ENCODE measurements at regions not wholly inside any gene's neighbourhood (a gene's known extent, or its start where the extent isn't known, plus 50 kb on each side); places are given as distances from the start of the nearest gene placed in this dataset.

- Histone ChIP-seq H3K27ac (no peak overlapping the region), H3K36me3 (no peaks in the 10 kb centered on the region), H3K4me1 (no peaks in the 10 kb centered on the region), H3K4me3 (no peak overlapping the region), H3K9me3 (no peaks in the 10 kb centered on the region), H3K27me3 (peaks cover 7% of the 10 kb centered on the region)
- TF ChIP-seq EP300 (IDR thresholded peaks at IDR 0.05), result no peak
- TF ChIP-seq CTCF (IDR thresholded peaks at IDR 0.05), result no peak
- no peak for TF ChIP-seq POLR2A (IDR thresholded peaks at IDR 0.05)
- TF ChIP-seq POLR2AphosphoS5 (IDR thresholded peaks at IDR 0.05), result no peak
- no peak for DNase-seq (ENCODE audit: low spot score in 2 of 2)
- WGBS, result 89% methylated on average over 12 of the region's 12 CpGs
Observed at GRCh38 chr14:101049511-101049910, 146.0 kb upstream of the RTL1 start.

GRCh38 chr14:101049942-101050341, 146.4 kb upstream of the RTL1 start:
- H3K27me3 ChIP-seq, result peaks cover 7% of the 10 kb centered on the region
- 59% methylated on average over 6 of the region's 6 CpGs for WGBS
- H3K4me1 ChIP-seq, result no peaks in the 10 kb centered on the region
- TF ChIP-seq POLR2AphosphoS5 (IDR thresholded peaks at IDR 0.05), result no peak
- no peak for TF ChIP-seq POLR2A (IDR thresholded peaks at IDR 0.05)
- no peak for TF ChIP-seq EP300 (IDR thresholded peaks at IDR 0.05)
- TF ChIP-seq CTCF (IDR thresholded peaks at IDR 0.05), result no peak
- no peaks in the 10 kb centered on the region for H3K9me3 ChIP-seq
- H3K4me3 ChIP-seq, result no peak overlapping the region
- no peak for DNase-seq (ENCODE audit: low spot score in 2 of 2)
- H3K27ac ChIP-seq, result no peak overlapping the region
- no peaks in the 10 kb centered on the region for H3K36me3 ChIP-seq

DNA sequence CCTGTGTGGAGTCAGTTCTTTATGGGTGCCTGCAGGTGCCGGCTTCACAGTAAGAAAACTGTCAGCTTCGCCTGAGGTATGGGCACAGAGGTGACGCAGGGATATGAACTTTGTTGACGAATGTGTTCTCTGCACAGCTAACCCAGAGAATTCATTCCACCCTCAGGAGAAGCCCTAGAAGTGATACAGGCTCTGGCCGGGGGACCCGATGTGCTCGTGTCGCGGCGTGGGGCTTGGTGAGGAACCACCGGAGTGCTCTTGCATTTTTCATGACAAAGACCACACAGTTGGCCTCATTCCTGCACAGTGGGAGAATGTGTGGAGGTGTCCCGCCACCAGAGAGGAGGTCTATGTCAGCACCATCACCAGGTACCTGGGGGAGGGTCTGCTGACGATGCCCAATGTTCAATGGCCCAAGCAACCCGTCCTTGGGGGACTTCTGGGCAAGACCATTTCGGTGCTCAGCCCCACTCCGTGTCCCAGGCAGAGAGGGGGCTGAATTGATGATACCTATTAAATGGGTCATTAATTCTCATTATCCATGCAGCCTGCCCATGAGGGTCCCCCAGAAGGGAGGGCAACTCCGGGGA, 147.5 kb upstream of the RTL1 start:
- Histone ChIP-seq H3K36me3 (no peaks in the 10 kb centered on the region), H3K4me3 (no peak overlapping the region), H3K4me1 (no peaks in the 10 kb centered on the region), H3K9me3 (no peaks in the 10 kb centered on the region), H3K27me3 (peaks cover 7% of the 10 kb centered on the region), H3K27ac (no peak overlapping the region)
- DNase-seq (ENCODE audit: low spot score in 2 of 2), result no peak
- 89% methylated on average over 16 of the region's 17 CpGs for whole genome bisulfite sequencing
- no peak for TF ChIP-seq EP300 (IDR thresholded peaks at IDR 0.05)
- TF ChIP-seq CTCF (IDR thresholded peaks at IDR 0.05), result no peak
- no peak for TF ChIP-seq POLR2AphosphoS5 (IDR thresholded peaks at IDR 0.05)
- no peak for TF ChIP-seq POLR2A (IDR thresholded peaks at IDR 0.05)

DNA sequence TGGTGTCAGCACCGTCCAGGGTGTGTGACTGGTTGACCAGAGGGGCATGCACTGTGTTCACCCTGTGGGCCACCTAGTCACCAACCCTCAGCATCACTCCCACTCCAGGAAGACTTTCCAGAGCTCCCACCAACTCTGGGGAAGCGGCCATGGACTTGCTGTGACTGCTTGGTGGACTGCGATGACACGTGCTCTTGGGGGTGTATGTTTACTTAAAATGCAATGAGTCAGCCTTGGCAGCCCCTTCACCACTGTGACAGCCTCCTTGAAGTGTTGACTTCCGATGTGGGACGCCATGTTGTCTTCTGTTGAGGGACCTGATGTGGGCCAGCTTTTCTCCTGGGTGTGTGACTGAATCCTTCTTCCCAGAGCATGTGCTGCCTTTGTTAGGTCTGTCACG, 151.1 kb upstream of the RTL1 start:
- H3K27ac ChIP-seq, result no peak overlapping the region
- no peak for DNase-seq (ENCODE audit: low spot score in 2 of 2)

More for the DNA sequence above, 151.1 kb upstream of the RTL1 start:
- TF ChIP-seq POLR2A (IDR thresholded peaks at IDR 0.05) (no peak), EP300 (IDR thresholded peaks at IDR 0.05) (no peak), POLR2AphosphoS5 (IDR thresholded peaks at IDR 0.05) (no peak), CTCF (IDR thresholded peaks at IDR 0.05) (no peak)
- Histone ChIP-seq H3K4me3 (no peak overlapping the region), H3K4me1 (no peaks in the 10 kb centered on the region), H3K36me3 (no peaks in the 10 kb centered on the region), H3K27me3 (peaks cover 3% of the 10 kb centered on the region), H3K9me3 (no peaks in the 10 kb centered on the region)
- 79% methylated on average over 2 of the region's 7 CpGs for WGBS

All from suprapubic skin (tissue), 4 donors.